ENCODE measurements at regions not wholly inside any gene's neighbourhood (a gene's known extent, or its start where the extent isn't known, plus 50 kb on each side); places are given as distances from the start of the nearest gene placed in this dataset.

DNA sequence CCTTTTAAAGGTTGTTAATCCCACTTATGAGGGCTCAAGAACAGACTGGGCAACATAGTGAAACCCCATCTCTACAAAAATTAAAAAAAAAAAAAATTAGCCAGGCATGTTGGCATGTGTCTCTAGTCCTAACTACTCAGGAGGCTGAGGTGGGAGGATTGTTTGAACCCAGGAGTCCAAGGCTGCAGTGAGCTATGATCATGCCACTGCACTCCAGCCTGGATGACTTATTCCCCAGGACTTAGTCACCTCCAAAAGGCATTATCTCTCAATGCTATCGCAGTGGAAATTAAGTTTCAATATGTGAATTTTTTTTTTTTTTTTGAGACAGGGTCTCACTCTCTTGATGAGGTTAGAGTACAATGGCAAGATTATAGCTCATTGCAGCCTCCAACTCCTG lies 61.2 kb upstream of the TRIM24 start:
- Mint-ChIP-seq H3K4me3 (ENCODE audit: unreplicated experiment) (no peak overlapping the region), H3K27me3 (ENCODE audit: low read depth, unreplicated experiment) (no peaks in the 10 kb centered on the region), H3K36me3 (ENCODE audit: low read depth, unreplicated experiment) (no peaks in the 10 kb centered on the region), H3K27ac (ENCODE audit: unreplicated experiment) (no peak overlapping the region), H3K9me3 (ENCODE audit: unreplicated experiment) (peaks cover 3% of the 10 kb centered on the region), H3K4me1 (ENCODE audit: low read depth, unreplicated experiment) (peaks cover 3% of the 10 kb centered on the region)
- FAIRE-seq: no peak
- no peaks in the 10 kb centered on the region for H3K4me1 ChIP-seq (ENCODE audit: insufficient read depth, low read length)
- no peak for DNase-seq (ENCODE audit: low read depth)
- no peak overlapping the region for H3K4me3 ChIP-seq (ENCODE audit: insufficient read depth, low read depth, low read length)
- no peak overlapping the region for H3K4me2 ChIP-seq (ENCODE audit: low read length)
- no peaks in the 10 kb centered on the region for H3K27me3 ChIP-seq (ENCODE audit: insufficient read depth, low read length)
- H3K79me2 ChIP-seq (ENCODE audit: insufficient read depth, low read length): no peaks in the 10 kb centered on the region
- no peak overlapping the region for H3K27ac ChIP-seq (ENCODE audit: low read depth, low read length)
- H4K20me1 ChIP-seq (ENCODE audit: insufficient read depth, low read length): no peaks in the 10 kb centered on the region
- no peak for TF ChIP-seq EZH2 (IDR thresholded peaks at IDR 0.05; ENCODE audit: insufficient read depth, low read length)
- TF ChIP-seq, protein P1, sequence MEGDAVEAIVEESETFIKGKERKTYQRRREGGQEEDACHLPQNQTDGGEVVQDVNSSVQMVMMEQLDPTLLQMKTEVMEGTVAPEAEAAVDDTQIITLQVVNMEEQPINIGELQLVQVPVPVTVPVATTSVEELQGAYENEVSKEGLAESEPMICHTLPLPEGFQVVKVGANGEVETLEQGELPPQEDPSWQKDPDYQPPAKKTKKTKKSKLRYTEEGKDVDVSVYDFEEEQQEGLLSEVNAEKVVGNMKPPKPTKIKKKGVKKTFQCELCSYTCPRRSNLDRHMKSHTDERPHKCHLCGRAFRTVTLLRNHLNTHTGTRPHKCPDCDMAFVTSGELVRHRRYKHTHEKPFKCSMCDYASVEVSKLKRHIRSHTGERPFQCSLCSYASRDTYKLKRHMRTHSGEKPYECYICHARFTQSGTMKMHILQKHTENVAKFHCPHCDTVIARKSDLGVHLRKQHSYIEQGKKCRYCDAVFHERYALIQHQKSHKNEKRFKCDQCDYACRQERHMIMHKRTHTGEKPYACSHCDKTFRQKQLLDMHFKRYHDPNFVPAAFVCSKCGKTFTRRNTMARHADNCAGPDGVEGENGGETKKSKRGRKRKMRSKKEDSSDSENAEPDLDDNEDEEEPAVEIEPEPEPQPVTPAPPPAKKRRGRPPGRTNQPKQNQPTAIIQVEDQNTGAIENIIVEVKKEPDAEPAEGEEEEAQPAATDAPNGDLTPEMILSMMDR (IDR thresholded peaks at IDR 0.05; ENCODE audit: insufficient read depth, low read depth, low read length): no peak
- H3K9ac ChIP-seq (ENCODE audit: low read length): no peak overlapping the region
- H2AFZ ChIP-seq (ENCODE audit: low read depth, low read length): no peak overlapping the region
- H3K36me3 ChIP-seq (ENCODE audit: insufficient read depth, low read length): no peaks in the 10 kb centered on the region
- no peaks in the 10 kb centered on the region for H3K9me3 ChIP-seq (ENCODE audit: insufficient read depth, low read depth, low read length)

DNA sequence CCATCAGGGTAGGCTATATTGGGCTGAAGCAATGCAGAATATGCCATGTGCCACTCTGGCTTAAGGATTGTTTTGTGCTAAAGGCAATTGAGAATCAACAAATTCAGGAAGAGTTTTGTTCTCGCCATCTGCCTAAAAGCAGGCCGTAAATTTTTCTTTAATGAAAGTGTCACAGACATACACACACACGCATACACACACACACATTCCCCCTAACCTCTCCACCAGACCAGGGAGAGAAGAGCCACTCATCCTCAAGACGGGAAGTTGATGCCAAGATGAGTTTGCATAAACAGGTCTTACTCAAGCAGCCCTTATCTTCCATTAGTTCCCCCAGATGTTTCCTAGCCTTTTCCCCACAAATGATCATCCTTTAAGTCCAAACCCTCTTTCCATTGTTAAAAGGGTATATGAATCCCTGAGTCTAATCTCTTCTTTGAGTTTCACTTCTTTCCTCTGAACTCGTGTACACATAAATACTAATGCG lies 59.6 kb upstream of the TRIM24 start:
- no peaks in the 10 kb centered on the region for H3K36me3 Mint-ChIP-seq (ENCODE audit: low read depth, unreplicated experiment)
- Histone ChIP-seq H3K27me3 (ENCODE audit: insufficient read depth, low read length) (no peaks in the 10 kb centered on the region), H3K9ac (ENCODE audit: low read length) (no peak overlapping the region), H3K4me1 (ENCODE audit: insufficient read depth, low read length) (no peaks in the 10 kb centered on the region), H3K4me2 (ENCODE audit: low read length) (no peak overlapping the region), H3K4me3 (ENCODE audit: insufficient read depth, low read depth, low read length) (no peak overlapping the region), H3K27ac (ENCODE audit: low read depth, low read length) (no peak overlapping the region), H3K79me2 (ENCODE audit: insufficient read depth, low read length) (no peaks in the 10 kb centered on the region), H3K9me3 (ENCODE audit: insufficient read depth, low read depth, low read length) (no peaks in the 10 kb centered on the region), H3K36me3 (ENCODE audit: insufficient read depth, low read length) (no peaks in the 10 kb centered on the region), H4K20me1 (ENCODE audit: insufficient read depth, low read length) (no peaks in the 10 kb centered on the region), H2AFZ (ENCODE audit: low read depth, low read length) (no peak overlapping the region)
- peaks cover 3% of the 10 kb centered on the region for H3K4me1 Mint-ChIP-seq (ENCODE audit: low read depth, unreplicated experiment)
- no peak for DNase-seq (ENCODE audit: low read depth)
- no peak overlapping the region for H3K4me3 Mint-ChIP-seq (ENCODE audit: unreplicated experiment)
- H3K27me3 Mint-ChIP-seq (ENCODE audit: low read depth, unreplicated experiment): no peaks in the 10 kb centered on the region
- TF ChIP-seq, protein P1 (IDR thresholded peaks at IDR 0.05; ENCODE audit: insufficient read depth, low read depth, low read length): no peak
- no peak for TF ChIP-seq EZH2 (IDR thresholded peaks at IDR 0.05; ENCODE audit: insufficient read depth, low read length)
- no peak for FAIRE-seq
- peaks cover 3% of the 10 kb centered on the region for H3K9me3 Mint-ChIP-seq (ENCODE audit: unreplicated experiment)
- H3K27ac Mint-ChIP-seq (ENCODE audit: unreplicated experiment): no peak overlapping the region

DNA sequence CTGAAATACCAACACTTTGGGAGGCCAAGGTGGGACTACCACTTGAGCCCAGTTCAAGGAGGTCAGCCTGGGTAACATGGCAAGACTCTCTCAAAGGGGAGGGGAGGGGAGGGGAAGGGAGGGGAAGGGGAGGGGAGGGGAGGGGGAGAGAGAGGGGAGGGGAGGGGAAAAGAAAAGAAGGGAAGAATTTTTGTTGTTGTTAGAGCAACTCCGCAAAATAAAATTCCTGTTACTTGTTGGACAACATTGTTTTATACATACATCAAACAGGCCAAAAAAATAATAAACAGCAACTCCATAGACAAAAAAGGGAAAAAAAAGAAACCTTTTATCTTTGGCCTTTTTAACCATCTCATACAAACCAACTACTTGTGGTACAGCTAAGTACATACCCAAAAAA lies 57.3 kb upstream of the TRIM24 start:
- H4K20me1 ChIP-seq (ENCODE audit: insufficient read depth, low read length): no peaks in the 10 kb centered on the region
- H2AFZ ChIP-seq (ENCODE audit: low read depth, low read length): no peak overlapping the region
- Mint-ChIP-seq H3K4me3 (ENCODE audit: unreplicated experiment) (no peak overlapping the region), H3K36me3 (ENCODE audit: low read depth, unreplicated experiment) (no peaks in the 10 kb centered on the region), H3K27me3 (ENCODE audit: low read depth, unreplicated experiment) (no peaks in the 10 kb centered on the region), H3K27ac (ENCODE audit: unreplicated experiment) (no peak overlapping the region), H3K9me3 (ENCODE audit: unreplicated experiment) (peaks cover 3% of the 10 kb centered on the region), H3K4me1 (ENCODE audit: low read depth, unreplicated experiment) (no peaks in the 10 kb centered on the region)
- H3K9ac ChIP-seq (ENCODE audit: low read length): no peak overlapping the region
- no peaks in the 10 kb centered on the region for H3K9me3 ChIP-seq (ENCODE audit: insufficient read depth, low read depth, low read length)
- H3K4me1 ChIP-seq (ENCODE audit: insufficient read depth, low read length): no peaks in the 10 kb centered on the region
- H3K27ac ChIP-seq (ENCODE audit: low read depth, low read length): no peak overlapping the region
- FAIRE-seq (no peak), DNase-seq (ENCODE audit: low read depth) (no peak)
- no peak for TF ChIP-seq EZH2 (IDR thresholded peaks at IDR 0.05; ENCODE audit: insufficient read depth, low read length)
- TF ChIP-seq, protein P1 (IDR thresholded peaks at IDR 0.05; ENCODE audit: insufficient read depth, low read depth, low read length): no peak
- no peaks in the 10 kb centered on the region for H3K36me3 ChIP-seq (ENCODE audit: insufficient read depth, low read length)
- H3K4me2 ChIP-seq (ENCODE audit: low read length): no peak overlapping the region
- H3K79me2 ChIP-seq (ENCODE audit: insufficient read depth, low read length): no peaks in the 10 kb centered on the region
- H3K4me3 ChIP-seq (ENCODE audit: insufficient read depth, low read depth, low read length): no peak overlapping the region
- no peaks in the 10 kb centered on the region for H3K27me3 ChIP-seq (ENCODE audit: insufficient read depth, low read length)

Measured in astrocyte (in vitro differentiated cells and primary cell).